GM10248 (cell line): ENCODE measurements at regions not wholly inside any gene's neighbourhood (a gene's known extent, or its start where the extent isn't known, plus 50 kb on each side); places are given as distances from the start of the nearest gene placed in this dataset.

ENCODE experiments used
- CTCF ChIA-PET: fragments of 300-600 bp; sonication (Branson Sonifier 250); formaldehyde crosslinking; extraction: SDS; loops from one replicate; lab custom pipeline; 2021; ENCODE audit warnings: antibody characterized with exemption; lab: Yijun Ruan, JAX
- POLR2A ChIA-PET: fragments of 350-650 bp; sonication (Branson Sonifier 250); formaldehyde crosslinking; extraction: SDS; loops from one replicate; lab custom pipeline; 2020; ENCODE audit warnings: antibody characterized with exemption; lab: Yijun Ruan, JAX
- DNase-seq: peaks from one replicate; pipeline ENCODE4 v3.0.0; 2012; ENCODE audit errors: extremely low spot score
- TF ChIP-seq, protein P1 (sequence below): IDR thresholded peaks from 2 replicates; pipeline ENCODE4 v1.5.1; 2012; ENCODE audit warnings: mild to moderate bottlenecking, low read depth; ENCODE audit errors: extremely low read depth, missing control alignments, control extremely low read depth

GRCh38 chrX:30992381-30992904 lies 79.4 kb downstream of the FTHL17 start:
- TF ChIP-seq, protein P1, sequence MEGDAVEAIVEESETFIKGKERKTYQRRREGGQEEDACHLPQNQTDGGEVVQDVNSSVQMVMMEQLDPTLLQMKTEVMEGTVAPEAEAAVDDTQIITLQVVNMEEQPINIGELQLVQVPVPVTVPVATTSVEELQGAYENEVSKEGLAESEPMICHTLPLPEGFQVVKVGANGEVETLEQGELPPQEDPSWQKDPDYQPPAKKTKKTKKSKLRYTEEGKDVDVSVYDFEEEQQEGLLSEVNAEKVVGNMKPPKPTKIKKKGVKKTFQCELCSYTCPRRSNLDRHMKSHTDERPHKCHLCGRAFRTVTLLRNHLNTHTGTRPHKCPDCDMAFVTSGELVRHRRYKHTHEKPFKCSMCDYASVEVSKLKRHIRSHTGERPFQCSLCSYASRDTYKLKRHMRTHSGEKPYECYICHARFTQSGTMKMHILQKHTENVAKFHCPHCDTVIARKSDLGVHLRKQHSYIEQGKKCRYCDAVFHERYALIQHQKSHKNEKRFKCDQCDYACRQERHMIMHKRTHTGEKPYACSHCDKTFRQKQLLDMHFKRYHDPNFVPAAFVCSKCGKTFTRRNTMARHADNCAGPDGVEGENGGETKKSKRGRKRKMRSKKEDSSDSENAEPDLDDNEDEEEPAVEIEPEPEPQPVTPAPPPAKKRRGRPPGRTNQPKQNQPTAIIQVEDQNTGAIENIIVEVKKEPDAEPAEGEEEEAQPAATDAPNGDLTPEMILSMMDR: no peak
- POLR2A ChIA-PET: no interaction called here
- CTCF ChIA-PET: no interaction called here
- no peak for DNase-seq

GRCh38 chrX:30990361-30990760 lies 81.5 kb downstream of the FTHL17 start:
- ChIA-PET POLR2A (no interaction called here), CTCF (no interaction called here)
- TF ChIP-seq, protein P1: no peak
- no peak for DNase-seq

DNA sequence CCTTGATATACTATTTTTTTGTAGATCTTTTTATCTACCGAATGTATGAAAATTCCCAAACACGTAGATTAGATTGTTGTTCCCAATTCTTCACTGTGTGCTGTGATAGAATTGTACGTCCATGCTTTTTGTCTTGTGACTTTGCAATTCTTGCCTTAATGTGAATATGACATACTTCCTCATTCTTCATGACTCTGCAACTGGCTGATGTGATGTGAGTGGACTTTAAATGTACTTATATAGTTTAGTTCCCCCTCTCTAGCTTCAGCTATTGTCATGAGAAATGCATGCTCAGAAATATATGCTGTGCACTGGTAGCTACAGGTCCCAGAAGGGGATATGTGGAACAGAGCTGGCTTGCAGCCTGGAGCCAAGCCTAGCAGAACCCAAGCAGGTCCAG lies 89.4 kb downstream of the FTHL17 start:
- POLR2A ChIA-PET: no interaction called here
- TF ChIP-seq, protein P1: no peak
- CTCF ChIA-PET: interaction anchor here (3.1 kb wide), 1 partner anchor 11 kb away, joined by 11 read pairs; no protein-coding TSS in a partner anchor
- no peak for DNase-seq

DNA sequence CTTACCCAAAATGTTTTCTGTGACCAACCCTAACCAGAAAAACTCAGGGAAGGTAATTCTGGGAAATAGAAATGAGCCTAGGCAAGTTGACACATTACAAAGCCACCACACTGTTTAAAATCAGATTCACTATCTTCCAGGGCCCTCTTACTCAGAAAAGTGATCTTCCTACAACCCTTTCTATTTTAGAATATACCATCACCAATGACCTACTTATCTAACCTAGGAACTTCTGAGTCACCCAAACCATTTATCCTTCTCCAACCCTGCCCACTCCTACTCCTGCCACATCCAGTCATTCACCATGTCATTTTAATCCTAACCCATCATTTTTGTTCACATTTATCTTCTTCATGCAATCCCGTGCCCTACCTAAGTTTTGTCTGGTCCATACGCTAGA lies 89.9 kb downstream of the FTHL17 start:
- ChIA-PET POLR2A (no interaction called here), CTCF (interaction anchor here (3.1 kb wide), 1 partner anchor 10 kb away, joined by 11 read pairs; no protein-coding TSS in a partner anchor)
- TF ChIP-seq, protein P1: no peak
- no peak for DNase-seq

GRCh38 chrX:30979271-30979670 lies 90.2 kb upstream of the TAB3 start:
- CTCF ChIA-PET: no interaction called here
- no peak for DNase-seq
- TF ChIP-seq, protein P1: no peak
- POLR2A ChIA-PET: no interaction called here

- ChIA-PET CTCF (interaction anchor here (1.0 kb wide), 1 partner anchor 61 kb away, joined by 3 read pairs; no protein-coding TSS in a partner anchor), POLR2A (no interaction called here)
- TF ChIP-seq, protein P1: no peak
- no peak for DNase-seq
Measured at GRCh38 chrX:30975467-30975866, 86.4 kb upstream of the TAB3 start.

DNA sequence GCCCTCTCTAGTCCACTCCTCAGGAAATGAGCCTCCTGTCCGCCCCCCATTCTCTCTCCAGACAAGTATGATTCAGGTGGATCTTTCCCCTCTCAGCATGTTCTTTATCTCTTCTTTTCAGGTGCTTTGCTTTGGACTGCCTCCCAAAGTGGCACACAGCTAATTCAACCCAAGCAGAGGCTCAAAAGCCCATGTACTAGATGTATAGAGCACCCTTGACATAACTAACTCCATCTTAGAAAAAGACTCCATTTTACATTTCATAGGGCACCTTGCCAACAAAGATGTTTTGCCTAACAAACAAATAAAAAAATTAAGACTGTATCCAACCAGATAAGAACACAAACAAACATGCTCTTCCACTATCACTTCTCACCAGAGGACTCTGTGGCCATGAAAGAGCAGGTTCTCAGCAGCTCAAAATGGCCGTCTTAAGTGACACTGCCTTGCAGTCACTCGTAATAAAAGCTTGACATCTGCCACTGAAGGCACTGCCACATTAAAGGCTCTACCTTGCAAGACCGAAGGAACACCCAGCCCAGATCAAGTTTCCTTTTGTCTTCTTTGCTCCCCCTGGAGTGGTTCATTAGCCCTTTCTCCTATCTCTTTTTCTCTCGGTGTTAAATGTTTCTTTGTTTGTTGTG lies 84.9 kb upstream of the TAB3 start:
- POLR2A ChIA-PET: no interaction called here
- CTCF ChIA-PET: interaction anchor here (1.2 kb wide), 1 partner anchor 18 kb away, joined by 3 read pairs; no protein-coding TSS in a partner anchor
- TF ChIP-seq, protein P1: no peak
- no peak for DNase-seq
